ENCODE measurements at regions not wholly inside any gene's neighbourhood (a gene's known extent, or its start where the extent isn't known, plus 50 kb on each side); places are given as distances from the start of the nearest gene placed in this dataset.

GRCh38 chr6:43873806-43874714 is 104.0 kb downstream of the VEGFA start:
- ChIA-PET RAD21 (ENCODE audit: unreplicated experiment) (no interaction called here), POLR2A (no interaction called here)
- TF ChIP-seq NR2C1 (IDR thresholded peaks at IDR 0.05) (no peak), HSF1 (IDR thresholded peaks at IDR 0.05; ENCODE audit: low read depth, low read length) (no peak), GATAD2B (conservative IDR thresholded peaks at IDR 0.05; ENCODE audit: low read depth) (no peak), MYB (IDR thresholded peaks at IDR 0.05; ENCODE audit: borderline replicate concordance, low read depth, low read length) (no peak), LARP7 (IDR thresholded peaks at IDR 0.05) (no peak), NFYB (IDR thresholded peaks at IDR 0.05; ENCODE audit: insufficient read depth, low read depth, low read length) (no peak), ZBTB40 (IDR thresholded peaks at IDR 0.05; ENCODE audit: borderline replicate concordance) (no peak), PAX8 (IDR thresholded peaks at IDR 0.05) (no peak), POLR2A (IDR thresholded peaks at IDR 0.05; ENCODE audit: low read depth, low read length) (no peak), ELK1 (IDR thresholded peaks at IDR 0.05; ENCODE audit: low read depth, low read length) (no peak), RB1 (IDR thresholded peaks at IDR 0.05; ENCODE audit: borderline replicate concordance) (no peak), CEBPZ (IDR thresholded peaks at IDR 0.05; ENCODE audit: low read depth, low read length) (no peak)

More at GRCh38 chr6:43873806-43874714, 104.0 kb downstream of the VEGFA start:
- ATAC-seq, result no peak
- SMC1A ChIA-PET (ENCODE audit: uncharacterized antibody, unreplicated experiment), result interaction anchor here (0.5 kb wide), 1 partner anchor 24 kb away, joined by 3 read pairs; no protein-coding TSS in a partner anchor
- no peak overlapping the region for H2AFZ ChIP-seq (ENCODE audit: control insufficient read depth, low read depth, low read length)
- intact Hi-C loops (cut with micrococcal nuclease; ENCODE audit: unreplicated experiment), result no loop called here
- peaks cover 0 to 3% of the 10 kb centered on the region in 2 experiments; a peak in 1 of 4 replicates for H3K27me3 ChIP-seq (replicated peaks in 1 of 2; ENCODE audit: control insufficient read depth in 2 of 2, insufficient read depth in 2 of 2, low read length in 1 of 2)
- in situ Hi-C loops (cut with MboI), result no loop called here
- no peak overlapping the region for H3K27ac ChIP-seq (ENCODE audit: control insufficient read depth, insufficient read depth)
- DNase-seq (ENCODE audit: low read depth, low spot score), result no peak
- no peak overlapping the region for H3K4me2 ChIP-seq (ENCODE audit: control insufficient read depth, insufficient read depth)
- H3K79me2 ChIP-seq (ENCODE audit: control insufficient read depth, insufficient read depth, low read length), result no peaks in the 10 kb centered on the region
- H3K9me3 ChIP-seq (replicated peaks; ENCODE audit: control insufficient read depth, insufficient read depth, low read length), result no peaks in the 10 kb centered on the region
- no peak overlapping the region for H3K9ac ChIP-seq (ENCODE audit: control insufficient read depth, insufficient read depth, low read length)
- no peaks in the 10 kb centered on the region for H3K4me1 ChIP-seq (ENCODE audit: control insufficient read depth, insufficient read depth, low read length)
- no TSS peak for BruUV-seq (replicated peaks)
- no peaks in the 10 kb centered on the region for H4K20me1 ChIP-seq (ENCODE audit: control insufficient read depth, insufficient read depth)
- H3K36me3 ChIP-seq (ENCODE audit: control insufficient read depth in 2 of 2, insufficient read depth in 2 of 2, low read length in 1 of 2), result no peaks in the 10 kb centered on the region
- CTCF ChIA-PET, result no interaction called here
- H3K4me3 ChIP-seq, result no peak overlapping the region
- no peak for FAIRE-seq
- 0% methylated on average over 3 of the region's 3 CpGs for WGBS (ENCODE audit: insufficient coverage, insufficient replicate concordance, low lambda C conversion rate, missing lambda C conversion rate)
